NB4 (cell line): ENCODE measurements at regions not wholly inside any gene's neighbourhood (a gene's known extent, or its start where the extent isn't known, plus 50 kb on each side); places are given as distances from the start of the nearest gene placed in this dataset.

Experiments
- CTCF ChIP-seq: IDR thresholded peaks from one replicate; pipeline ENCODE4 v1.5.1; 2012; ENCODE audit warnings: low read depth, low read length
- MAX ChIP-seq: IDR thresholded peaks from 2 replicates; pipeline ENCODE4 v1.6.1; 2011; ENCODE audit warnings: low read depth, low read length
- POLR2A ChIP-seq: IDR thresholded peaks from 2 replicates; pipeline ENCODE4 v1.6.1; 2011; ENCODE audit warnings: mild to moderate bottlenecking; ENCODE audit not compliant: insufficient read length; ENCODE audit errors: extremely low read depth

GRCh38 chr3:10632125-10632524, 126.7 kb upstream of the ATP2B2 start:
- TF ChIP-seq CTCF, result no peak
- TF ChIP-seq POLR2A, result no peak
- no peak for TF ChIP-seq MAX
